ENCODE measurements at regions not wholly inside any gene's neighbourhood (a gene's known extent, or its start where the extent isn't known, plus 50 kb on each side); places are given as distances from the start of the nearest gene placed in this dataset.

DNA sequence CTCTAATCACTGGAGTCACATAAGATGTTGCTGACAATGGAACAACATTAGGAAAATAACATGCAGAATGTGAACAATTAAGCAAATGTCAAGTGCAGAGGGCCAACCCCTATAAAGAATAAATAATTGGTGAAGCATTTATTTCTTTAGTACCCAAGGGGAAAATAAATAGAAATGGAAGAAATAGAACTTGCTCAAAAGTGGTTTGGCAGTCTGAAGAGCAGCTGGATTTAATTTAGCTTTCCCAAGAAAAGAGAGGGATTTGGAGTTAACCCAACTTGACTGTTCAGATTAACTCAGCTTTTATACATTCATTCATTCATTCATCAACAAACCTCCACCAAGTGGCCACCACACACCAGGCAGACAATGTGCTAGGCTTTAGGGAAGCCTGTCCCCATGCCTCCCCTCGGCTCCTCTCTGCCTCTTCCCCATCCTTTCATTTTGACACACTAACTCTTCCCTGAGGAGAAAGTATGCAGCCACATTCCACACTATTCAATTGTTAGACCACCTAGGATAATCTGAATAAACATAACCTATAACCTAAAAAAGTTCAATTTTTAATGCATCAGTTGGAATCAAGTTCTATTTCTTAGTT, 295.5 kb downstream of the AHR start:
- TF ChIP-seq, protein P1, sequence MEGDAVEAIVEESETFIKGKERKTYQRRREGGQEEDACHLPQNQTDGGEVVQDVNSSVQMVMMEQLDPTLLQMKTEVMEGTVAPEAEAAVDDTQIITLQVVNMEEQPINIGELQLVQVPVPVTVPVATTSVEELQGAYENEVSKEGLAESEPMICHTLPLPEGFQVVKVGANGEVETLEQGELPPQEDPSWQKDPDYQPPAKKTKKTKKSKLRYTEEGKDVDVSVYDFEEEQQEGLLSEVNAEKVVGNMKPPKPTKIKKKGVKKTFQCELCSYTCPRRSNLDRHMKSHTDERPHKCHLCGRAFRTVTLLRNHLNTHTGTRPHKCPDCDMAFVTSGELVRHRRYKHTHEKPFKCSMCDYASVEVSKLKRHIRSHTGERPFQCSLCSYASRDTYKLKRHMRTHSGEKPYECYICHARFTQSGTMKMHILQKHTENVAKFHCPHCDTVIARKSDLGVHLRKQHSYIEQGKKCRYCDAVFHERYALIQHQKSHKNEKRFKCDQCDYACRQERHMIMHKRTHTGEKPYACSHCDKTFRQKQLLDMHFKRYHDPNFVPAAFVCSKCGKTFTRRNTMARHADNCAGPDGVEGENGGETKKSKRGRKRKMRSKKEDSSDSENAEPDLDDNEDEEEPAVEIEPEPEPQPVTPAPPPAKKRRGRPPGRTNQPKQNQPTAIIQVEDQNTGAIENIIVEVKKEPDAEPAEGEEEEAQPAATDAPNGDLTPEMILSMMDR (conservative IDR thresholded peaks at IDR 0.05; ENCODE audit: low read length): no peak
- TF ChIP-seq EZH2phosphoT487 (IDR thresholded peaks at IDR 0.05; ENCODE audit: borderline replicate concordance): no peak

Data from Loucy (cell line).